ENCODE measurements at regions not wholly inside any gene's neighbourhood (a gene's known extent, or its start where the extent isn't known, plus 50 kb on each side); places are given as distances from the start of the nearest gene placed in this dataset.

DNA sequence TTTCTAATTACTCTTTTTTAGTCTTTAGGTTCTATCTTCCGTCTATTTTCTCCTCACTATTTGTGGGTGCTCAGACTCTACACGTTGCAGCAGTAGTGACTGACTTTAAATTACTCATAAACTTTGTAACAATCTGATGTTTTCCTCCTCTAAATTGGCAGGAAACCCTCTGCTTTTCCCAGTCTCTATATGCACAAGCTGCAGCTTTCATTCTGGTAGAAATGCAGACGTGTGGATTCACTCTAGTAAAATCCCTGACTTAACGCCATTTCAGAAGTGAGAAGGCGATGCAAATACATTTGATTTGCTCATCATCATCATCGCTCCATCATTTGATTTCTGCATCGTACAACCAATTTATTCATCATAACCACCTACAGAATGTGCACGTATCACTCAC is 561.0 kb upstream of the ZFHX3 start:
- H2BK20ac ChIP-seq (ENCODE audit: low read length): no peak overlapping the region
- no peak overlapping the region for H3K4me3 ChIP-seq (ENCODE audit: extremely low read depth in 1 of 4, insufficient read depth in 2 of 4, low read depth in 3 of 4, low read length in 4 of 4)
- POLR2A ChIA-PET (ENCODE audit: partially characterized antibody): no interaction called here
- DNase-seq (ENCODE audit: low read depth in 1 of 2, low spot score in 2 of 2): no peak
- no peak overlapping the region; a peak in 1 of 7 replicates for H3K9ac ChIP-seq (replicated peaks in 1 of 4; ENCODE audit: extremely low read depth in 1 of 4, low read depth in 3 of 4, low read length in 3 of 4)
- H3K27me3 ChIP-seq (replicated peaks in 1 of 4; ENCODE audit: control insufficient read depth in 3 of 4, extremely low read depth in 1 of 4, insufficient read depth in 3 of 4, low read length in 3 of 4): no peaks in the 10 kb centered on the region
- H3K4me2 ChIP-seq (ENCODE audit: insufficient read depth in 1 of 2, low read depth in 2 of 2, low read length in 2 of 2): no peak overlapping the region; a peak in 1 of 4 replicates
- H3K56ac ChIP-seq (replicated peaks; ENCODE audit: insufficient read length, low read depth, low read length): no peak overlapping the region
- no peak overlapping the region for H2AK5ac ChIP-seq (ENCODE audit: low read depth, low read length)
- no peak overlapping the region for H4K8ac ChIP-seq (ENCODE audit: extremely low read depth, insufficient read depth, low read length)
- no peak overlapping the region for H4K5ac ChIP-seq (ENCODE audit: insufficient read length, low read depth, low read length)
- no peaks in the 10 kb centered on the region for H3K36me3 ChIP-seq (ENCODE audit: control insufficient read depth in 2 of 4, insufficient read depth in 4 of 4, low read length in 3 of 4)
- no peaks in the 10 kb centered on the region for H3K23me2 ChIP-seq (ENCODE audit: low read depth, low read length)
- no peak overlapping the region for H2AFZ ChIP-seq (ENCODE audit: low read length)
- no peak overlapping the region for H3K14ac ChIP-seq (ENCODE audit: insufficient read length)
- no peak overlapping the region for H2BK15ac ChIP-seq (ENCODE audit: low read length)
- no peak overlapping the region for H3K18ac ChIP-seq (ENCODE audit: extremely low read depth, low read length)
- no peaks in the 10 kb centered on the region for H3K9me3 ChIP-seq (ENCODE audit: insufficient read depth in 2 of 2, low read depth in 1 of 2, low read length in 1 of 2)
- H3K79me2 ChIP-seq (ENCODE audit: control insufficient read depth in 1 of 2, insufficient read depth in 2 of 2, low read length in 2 of 2): no peaks in the 10 kb centered on the region
- peaks cover 0 to 7% (median 7%) of the 10 kb centered on the region in 4 experiments; a peak in 4 of 7 replicates for H3K4me1 ChIP-seq (replicated peaks in 1 of 4; ENCODE audit: control insufficient read depth in 3 of 4, insufficient read depth in 4 of 4, low read length in 3 of 4)
- H4K91ac ChIP-seq (replicated peaks; ENCODE audit: insufficient read length, low read length): no peak overlapping the region
- H3K79me1 ChIP-seq (ENCODE audit: low read depth, low read length): no peaks in the 10 kb centered on the region
- 80% methylated on average over 8 of the region's 8 CpGs; no CpG with 5 or more reads in 1 of the 2 experiments for WGBS, 2 experiments (ENCODE audit: extremely low coverage in 1 of 2, insufficient coverage in 1 of 2, insufficient read length in 1 of 2, insufficient replicate concordance in 2 of 2, low coverage in 1 of 2, low lambda C conversion rate in 2 of 2, missing lambda C conversion rate in 1 of 2)
- H3K23ac ChIP-seq (ENCODE audit: insufficient read length): no peak overlapping the region
- peak overlapping the region; percentile 51 for H2BK120ac ChIP-seq (replicated peaks; ENCODE audit: low read depth, low read length)
- FAIRE-seq: no peak
- H2BK12ac ChIP-seq (ENCODE audit: low read depth, low read length): no peak overlapping the region
- H2BK5ac ChIP-seq (ENCODE audit: low read depth, low read length): 0 out of 2 replicates have a peak overlapping the region, but pooled peaks have one; percentile 38
- H4K20me1 ChIP-seq (replicated peaks in 1 of 2; ENCODE audit: control insufficient read depth in 1 of 2, insufficient read depth in 2 of 2, low read length in 2 of 2): no peaks in the 10 kb centered on the region
- no peak for TF ChIP-seq SP1 (IDR thresholded peaks at IDR 0.05; ENCODE audit: low read depth, low read length)
- no peak for TF ChIP-seq RNF2 (IDR thresholded peaks at IDR 0.05; ENCODE audit: borderline replicate concordance, low read depth, low read length, missing control alignments, poor library complexity, severe bottlenecking)
- TF ChIP-seq NRF1 (IDR thresholded peaks at IDR 0.05; ENCODE audit: low read depth, low read length): no peak
- no peak for TF ChIP-seq BCL11A (IDR thresholded peaks at IDR 0.05; ENCODE audit: low read depth in 2 of 2, low read length in 2 of 2)
- no peak for TF ChIP-seq POLR2A (IDR thresholded peaks at IDR 0.05; ENCODE audit: control extremely low read depth in 1 of 2, low read depth in 2 of 2, low read length in 2 of 2)
- no peak for TF ChIP-seq MAX (IDR thresholded peaks at IDR 0.05)
- no peak for TF ChIP-seq TCF12 (IDR thresholded peaks at IDR 0.05; ENCODE audit: low read depth, low read length)
- no peak for TF ChIP-seq CBX5 (IDR thresholded peaks at IDR 0.05; ENCODE audit: low read depth, low read length)
- TF ChIP-seq SAP30 (IDR thresholded peaks at IDR 0.05; ENCODE audit: insufficient read depth, insufficient replicate concordance, low read length): no peak
- no peak for TF ChIP-seq BRCA1 (IDR thresholded peaks at IDR 0.05; ENCODE audit: low read depth, low read length)
- CTCF ChIA-PET (ENCODE audit: partially characterized antibody): interaction anchor here (0.6 to 1.0 kb wide), 2 partner anchors 103 to 105 kb away, joined by 3 read pairs; no protein-coding TSS in a partner anchor
- H3K4ac ChIP-seq (replicated peaks; ENCODE audit: insufficient read length, low read depth, low read length): no peak overlapping the region
- H3K27ac ChIP-seq (ENCODE audit: low read depth, low read length): no peak overlapping the region

Measured in H1 (cell line).